Inflammatory macrophage (primary cell): ENCODE measurements at regions not wholly inside any gene's neighbourhood (a gene's known extent, or its start where the extent isn't known, plus 50 kb on each side); places are given as distances from the start of the nearest gene placed in this dataset.
A peak's percentile ranks its signal among the peaks of the same experiment; 100 is the strongest.
"Not testable (repeated sequence)": the region's sequence is repeated elsewhere in the genome, so short reads cannot be mapped to it uniquely, and the experiment has no call there.

Source experiments
- DNase-seq, 2 donors: peaks; one replicate each; pipeline ENCODE4 v3.0.0-alpha.2; 2020 to 2022

DNA sequence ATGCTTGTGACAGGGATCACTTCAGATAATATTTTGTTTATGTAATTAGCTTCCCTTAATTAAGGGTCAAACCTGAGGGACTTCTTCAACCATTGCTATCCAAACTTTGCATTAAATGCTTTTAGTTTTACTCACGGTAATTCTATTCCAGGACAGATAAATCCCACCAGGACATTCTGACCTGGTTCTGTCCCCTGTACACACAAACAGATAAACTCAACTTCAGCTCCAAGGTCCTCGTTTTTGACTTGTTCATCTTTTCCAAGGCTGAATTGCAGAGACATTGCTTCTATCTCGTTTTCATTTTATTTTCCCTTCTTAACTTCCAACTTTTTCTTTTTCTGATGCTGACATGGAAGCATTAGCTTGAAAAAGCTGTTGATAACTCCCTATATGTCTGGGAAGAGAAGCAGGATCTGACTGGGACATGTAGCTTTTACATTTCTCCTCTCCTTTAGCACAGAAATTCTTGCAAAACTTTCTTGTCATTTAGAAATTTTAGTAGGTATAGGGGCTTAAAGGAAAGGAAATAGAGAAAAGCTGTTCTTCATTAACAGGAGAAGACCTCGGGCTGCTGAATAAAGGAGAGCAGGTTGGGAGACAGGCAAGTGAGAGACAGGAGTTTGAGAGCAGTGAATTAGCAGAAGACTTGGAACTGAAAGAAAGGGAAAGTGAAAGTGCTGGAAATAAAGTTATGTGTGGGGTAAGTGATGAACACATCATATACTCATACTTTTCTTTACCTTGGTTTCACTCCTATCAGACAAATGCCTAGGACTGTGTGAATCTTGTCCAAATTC is 231.7 kb upstream of the B3GALT2 start:
- DNase-seq: peak; percentile 10 to 22

DNA sequence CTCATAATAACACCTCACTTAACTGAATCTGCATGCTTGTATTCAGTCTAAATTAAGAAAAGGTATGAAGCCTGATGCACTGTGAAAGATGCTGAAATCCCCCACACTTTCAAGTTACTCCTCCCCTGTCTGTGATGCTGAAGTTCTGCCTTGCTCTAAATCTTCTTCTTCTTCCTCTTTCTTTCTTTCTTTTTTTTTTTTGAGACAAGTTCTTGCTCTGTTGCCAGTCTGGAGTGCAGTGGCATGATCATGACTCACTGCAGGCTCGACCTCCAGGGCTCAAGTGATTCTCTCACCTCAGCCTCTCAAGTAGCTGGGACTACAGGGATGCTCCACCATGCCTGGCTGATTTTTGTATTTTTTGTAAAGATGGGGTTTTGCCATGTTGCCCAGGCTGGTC is 231.0 kb upstream of the B3GALT2 start:
- DNase-seq: peak; percentile 8 to 21

DNA sequence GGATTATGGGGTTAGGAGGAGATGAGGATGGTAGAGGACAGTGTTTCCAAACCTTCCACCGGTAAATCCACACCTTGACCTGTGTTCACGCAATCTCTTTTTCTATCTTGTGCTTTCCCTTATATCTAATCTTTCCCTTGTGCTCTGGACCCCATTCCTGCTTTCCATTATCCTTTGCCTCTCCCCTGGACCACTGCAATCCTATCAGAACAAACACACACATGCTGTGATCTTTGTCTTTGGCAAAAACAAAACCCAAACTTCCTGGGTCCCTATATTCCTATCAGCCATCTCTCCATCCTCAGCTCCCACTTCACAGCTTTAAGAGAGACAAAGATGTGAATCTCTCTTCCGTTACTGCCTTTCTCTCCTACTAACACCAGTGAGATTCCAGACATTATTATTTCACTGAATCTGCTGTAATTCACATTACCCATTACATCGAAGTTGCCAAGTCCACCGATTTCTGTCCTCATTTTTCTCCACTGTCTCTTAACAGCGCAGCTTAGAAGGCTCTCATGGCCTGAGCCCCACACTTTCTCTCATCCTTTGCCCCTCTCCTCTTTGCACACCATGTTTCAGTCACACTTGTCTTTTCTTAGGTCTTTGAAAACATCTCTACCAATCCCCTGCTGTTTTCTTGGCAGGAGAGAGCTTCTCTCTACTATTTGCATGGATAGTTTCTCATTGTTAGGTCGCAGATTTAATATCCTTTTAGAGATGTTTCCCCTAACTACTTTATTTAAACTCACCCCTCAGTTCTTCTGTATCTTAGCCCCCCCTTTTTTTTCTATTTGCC is 230.0 kb upstream of the B3GALT2 start:
- DNase-seq: no peak

DNA sequence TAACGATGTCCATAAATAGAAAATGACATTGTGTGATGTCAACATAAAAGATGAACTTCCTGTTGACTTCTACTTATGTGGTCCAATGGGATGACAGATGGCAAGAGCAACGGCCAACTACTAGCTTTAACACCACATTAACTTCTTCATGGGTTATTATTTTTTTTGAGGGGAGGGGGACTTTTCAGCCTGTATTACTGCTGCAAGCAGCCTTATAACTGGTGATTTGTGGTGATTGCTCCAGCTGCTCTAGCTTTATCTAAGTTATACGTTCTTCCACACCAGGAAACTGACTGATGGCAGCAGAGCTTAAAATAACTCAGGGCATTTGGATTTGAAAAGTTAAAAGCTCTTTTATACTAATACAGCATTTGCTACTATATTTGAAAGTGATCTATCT is 228.8 kb upstream of the B3GALT2 start:
- no peak for DNase-seq

DNA sequence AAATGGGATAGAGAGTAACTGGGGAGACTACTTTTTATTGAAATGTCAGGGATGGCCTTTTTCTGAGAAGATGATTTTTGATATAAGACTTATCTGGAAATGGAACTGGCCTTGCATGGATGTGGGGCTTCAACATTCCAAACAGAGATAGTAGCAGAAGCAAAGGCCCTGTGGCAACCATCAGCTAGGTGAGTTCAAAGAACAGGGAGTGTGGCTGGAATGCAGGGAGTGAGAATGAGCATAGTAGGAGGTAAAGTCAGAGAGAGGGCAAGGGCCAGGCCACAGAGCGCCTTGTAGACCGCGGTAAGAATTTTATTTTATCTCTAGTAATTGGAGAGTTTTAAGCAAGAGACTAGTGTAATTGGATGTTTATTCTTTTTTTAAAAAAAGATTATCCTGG is 227.0 kb upstream of the B3GALT2 start:
- DNase-seq: no peak

DNA sequence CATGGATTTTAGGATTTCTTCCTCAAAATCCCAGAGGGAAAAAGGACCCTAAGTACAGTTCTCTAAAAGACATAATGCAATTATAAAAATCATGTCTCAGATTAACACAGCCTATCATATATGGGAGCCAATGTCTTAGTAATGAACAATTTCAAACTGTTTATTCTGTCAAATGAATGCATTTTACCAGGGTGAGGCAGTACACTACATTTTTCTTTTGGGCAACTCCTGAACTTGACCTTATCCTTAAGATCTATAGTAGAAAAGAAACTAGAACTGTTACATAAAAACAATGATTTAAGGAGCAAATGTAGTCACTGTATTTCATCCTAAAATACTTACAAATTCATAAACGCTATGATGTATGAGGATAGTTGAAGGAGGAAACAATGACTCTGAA is 226.3 kb upstream of the B3GALT2 start:
- no peak for DNase-seq

DNA sequence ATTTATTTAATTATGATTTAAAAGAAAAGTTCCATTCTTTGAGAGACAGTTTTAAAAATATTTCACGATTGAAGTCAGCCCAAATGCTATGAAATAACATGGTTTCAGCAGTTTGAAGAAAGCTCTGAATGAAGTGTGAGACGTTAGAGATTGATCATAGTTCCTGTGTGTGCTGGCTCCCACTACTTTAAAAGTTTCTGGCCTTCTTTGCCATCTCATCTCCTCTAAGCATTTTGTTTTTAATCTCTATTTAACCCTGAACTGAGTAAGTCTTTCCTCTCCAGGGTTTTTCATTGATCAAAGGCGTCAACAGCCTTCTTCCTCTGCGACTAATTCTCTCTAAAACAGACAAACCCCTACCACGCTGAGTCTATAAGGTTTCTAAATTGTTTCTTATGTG is 225.3 kb upstream of the B3GALT2 start:
- no peak for DNase-seq

DNA sequence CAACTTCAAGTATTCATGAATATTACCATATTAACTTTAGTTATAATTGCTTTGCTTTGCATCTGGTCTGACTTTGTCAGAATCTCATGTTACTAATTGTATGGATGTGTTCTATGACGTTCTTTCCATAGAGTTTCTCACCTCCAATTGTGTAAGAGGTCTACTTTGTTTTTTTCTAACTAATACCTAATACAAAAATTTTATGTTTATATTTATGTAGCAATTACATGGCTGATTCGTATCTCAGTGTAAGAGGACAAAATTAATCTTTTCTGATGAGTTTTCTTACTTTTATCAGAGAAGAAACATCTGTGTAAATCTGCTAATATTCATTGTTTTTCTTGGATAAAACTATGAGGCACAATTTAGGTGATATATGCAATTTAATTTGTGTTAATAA is 224.8 kb upstream of the B3GALT2 start:
- DNase-seq: no peak

DNA sequence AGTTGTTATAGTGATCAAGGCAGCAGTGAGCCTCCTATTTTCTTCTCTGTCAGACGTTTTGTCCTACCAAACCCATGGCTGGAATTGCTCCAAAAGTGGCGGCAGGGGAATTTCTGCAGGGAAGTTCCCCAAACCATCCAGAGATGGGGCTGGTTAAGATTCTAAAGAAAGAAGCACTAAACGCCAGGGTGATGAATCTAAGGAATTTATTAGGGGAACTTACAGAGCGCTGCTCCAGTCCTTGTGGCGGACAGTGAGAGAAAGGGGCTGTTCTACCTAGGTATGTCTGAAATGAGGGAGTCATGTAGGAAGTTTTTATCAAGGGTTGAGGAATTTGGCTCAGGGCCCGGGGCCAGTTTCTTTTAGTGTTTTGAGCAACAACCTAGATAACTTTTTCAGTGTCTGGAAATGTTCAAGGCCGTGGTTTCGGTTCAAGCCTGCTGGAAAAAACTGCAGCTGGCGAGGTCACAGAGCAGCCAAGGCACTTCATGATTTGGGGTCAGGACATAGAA is 222.4 kb upstream of the B3GALT2 start:
- DNase-seq: no peak

DNA sequence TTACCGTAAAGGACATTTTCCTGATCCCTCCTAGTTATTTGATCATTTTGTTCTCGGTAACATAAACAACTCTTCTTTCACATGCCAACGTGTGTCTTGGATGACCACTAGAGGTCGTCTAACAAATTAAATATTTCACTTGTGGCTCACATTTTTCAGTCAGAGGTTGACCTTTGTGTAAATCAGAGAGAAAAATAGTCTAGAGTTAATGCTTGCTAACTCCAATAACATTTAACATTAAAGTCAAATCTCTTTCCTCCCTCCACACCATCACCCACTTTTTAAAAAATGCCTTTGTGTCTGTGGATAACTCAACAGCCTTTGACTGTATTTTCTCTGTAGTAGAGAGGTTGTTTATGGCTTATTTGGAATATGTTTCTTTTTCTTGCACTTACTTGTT is 220.5 kb upstream of the B3GALT2 start:
- peak; percentile 34 to 42 for DNase-seq

DNA sequence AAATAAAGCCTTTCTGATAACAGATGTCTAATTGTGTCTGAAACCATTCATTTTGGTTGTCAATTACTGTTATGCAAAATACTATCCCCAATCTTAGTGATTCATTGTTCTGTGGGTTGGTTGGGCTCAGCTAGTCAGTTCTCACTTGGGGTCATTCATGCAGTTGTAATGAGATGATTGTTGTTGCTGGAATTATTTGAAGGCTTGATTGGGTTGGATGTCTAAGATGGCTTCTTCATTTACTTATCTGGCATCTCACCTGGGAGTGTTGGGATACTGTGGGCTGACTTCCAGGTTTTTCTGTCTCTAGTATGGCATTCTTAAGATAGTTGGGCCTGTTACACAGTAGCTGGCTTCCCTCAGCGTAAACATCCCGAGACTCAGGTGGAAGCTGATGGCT is 217.8 kb upstream of the B3GALT2 start:
- no peak for DNase-seq

DNA sequence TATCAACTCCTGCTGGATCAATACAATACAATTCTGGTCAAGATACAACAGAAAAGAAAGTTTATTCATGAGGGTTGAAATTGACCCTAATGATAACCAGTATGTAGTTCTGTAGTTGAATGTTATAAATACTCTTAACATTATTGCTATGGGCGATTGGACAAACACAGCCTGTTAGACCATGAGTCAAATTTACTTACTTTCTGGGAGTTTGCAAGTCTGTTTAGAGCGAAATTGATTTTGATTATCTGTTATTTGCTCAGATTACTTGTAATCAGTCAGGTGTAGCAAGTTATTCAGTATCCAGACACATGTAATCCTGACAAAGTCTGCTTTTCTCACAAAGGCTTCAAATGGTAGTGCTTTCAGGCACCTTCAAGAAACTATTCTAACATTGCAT is 216.6 kb upstream of the B3GALT2 start:
- no peak for DNase-seq

DNA sequence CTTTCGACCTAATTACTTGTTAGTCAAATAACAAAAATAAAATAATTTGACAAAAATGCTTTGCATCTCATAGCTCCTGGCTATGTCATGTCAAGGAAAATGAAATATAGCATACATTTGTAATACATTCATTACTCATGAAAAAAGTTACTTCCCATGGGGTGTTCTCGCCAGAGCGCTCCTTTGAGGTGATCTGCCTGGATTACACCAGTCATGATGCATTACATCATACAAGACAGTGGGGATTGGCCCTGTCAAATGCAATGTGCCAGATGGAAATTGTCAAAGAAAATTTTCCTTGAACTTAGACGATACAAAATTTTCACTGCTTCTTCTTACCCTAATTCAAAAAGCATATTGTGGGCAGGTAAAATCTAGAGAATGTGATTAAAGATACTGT is 215.6 kb upstream of the B3GALT2 start:
- no peak for DNase-seq

DNA sequence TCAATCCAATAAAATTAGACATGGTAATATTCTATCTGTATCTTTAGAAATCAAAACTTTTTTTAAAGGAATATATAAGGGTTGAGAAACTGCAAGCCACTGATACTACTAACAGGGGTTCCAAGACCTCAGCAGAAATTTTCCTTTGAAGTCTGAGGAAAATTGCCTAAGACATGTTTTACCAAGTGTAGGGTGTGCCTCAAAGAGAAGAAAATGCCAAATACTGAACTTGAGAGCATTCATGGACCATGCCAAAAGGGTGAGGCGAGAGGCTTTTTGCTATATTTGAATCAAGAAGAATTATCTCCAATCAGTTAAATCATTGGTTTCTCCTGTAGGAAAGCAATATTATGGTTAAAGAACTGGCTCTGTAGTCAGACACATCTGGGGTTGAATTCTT is 207.9 kb upstream of the B3GALT2 start:
- DNase-seq: no peak

DNA sequence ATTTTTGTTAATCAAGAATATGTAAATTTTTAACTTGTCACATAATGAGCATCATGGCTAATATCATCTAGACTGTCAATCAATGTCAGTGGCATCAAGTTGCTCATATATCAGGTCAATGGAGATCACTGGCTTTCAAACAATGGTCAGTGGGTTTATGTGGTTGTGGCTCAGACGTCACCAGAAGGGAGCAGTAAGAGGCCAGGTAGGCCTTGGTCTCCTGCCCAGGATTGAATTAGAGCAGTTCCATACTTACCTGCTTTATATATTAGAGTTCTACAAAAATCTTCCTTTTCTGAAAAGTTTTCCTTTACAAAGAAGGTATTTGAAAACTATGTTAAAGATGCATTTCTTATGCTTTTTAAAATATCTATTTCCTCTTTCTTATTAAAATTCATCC is 206.3 kb upstream of the B3GALT2 start:
- DNase-seq: no peak

DNA sequence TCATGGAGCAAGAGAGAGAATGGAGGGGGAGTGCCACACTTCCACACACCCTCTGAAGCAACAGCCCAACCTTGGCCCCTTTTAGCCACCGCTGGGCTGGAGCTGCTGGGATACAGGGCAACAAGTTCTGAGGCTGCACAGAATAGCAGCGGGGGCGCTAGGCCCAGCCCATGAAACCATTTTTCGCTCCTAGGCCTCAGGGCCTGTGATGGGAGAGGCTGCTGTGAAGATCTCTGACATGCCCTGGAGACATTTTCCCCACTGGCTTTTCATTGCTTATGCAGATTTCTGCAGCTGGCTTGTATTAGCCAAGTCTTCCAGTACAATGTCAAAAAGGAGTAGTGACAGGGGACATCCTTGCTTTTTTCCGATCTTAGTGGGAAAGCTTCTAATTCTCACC is 202.3 kb upstream of the B3GALT2 start:
- DNase-seq: no peak

DNA sequence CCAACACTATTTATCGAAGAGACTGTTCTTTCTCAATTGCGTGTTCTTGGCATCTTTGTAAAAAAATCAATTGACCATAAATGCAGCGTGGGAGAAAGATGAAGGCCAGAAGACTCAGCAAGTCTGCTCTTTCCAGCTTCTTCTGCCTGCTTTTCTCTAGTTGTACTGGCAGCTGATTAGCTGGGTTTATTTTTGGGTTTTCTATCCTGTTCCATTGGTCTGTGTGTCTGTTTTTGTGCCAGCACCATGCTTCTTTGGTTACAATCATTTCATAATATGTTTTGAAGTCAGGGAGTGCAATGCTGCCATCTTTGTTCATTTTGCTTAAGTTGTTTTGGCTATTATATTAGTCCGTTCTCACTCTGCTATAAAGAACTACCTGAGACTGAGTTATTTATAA is 201.8 kb upstream of the B3GALT2 start:
- DNase-seq: no peak

DNA sequence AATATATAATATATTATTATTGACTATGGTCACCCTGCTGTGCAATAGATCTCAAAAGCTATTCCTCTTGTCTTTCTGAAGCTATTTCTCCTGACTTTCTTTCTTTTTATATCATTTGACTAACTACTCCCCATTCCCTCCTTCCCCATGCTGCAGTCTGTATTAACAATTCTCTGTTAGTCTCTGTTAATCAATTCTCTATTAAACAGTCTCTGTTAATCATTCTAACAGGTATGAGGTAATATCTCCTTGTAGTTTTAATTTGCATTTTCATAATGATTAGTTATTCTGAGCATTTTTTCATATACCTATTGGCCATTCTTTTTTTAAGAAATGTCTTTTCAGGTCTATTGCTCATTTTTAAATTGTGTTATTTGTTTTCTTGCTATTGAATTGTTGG is 201.0 kb upstream of the B3GALT2 start:
- DNase-seq: no peak

DNA sequence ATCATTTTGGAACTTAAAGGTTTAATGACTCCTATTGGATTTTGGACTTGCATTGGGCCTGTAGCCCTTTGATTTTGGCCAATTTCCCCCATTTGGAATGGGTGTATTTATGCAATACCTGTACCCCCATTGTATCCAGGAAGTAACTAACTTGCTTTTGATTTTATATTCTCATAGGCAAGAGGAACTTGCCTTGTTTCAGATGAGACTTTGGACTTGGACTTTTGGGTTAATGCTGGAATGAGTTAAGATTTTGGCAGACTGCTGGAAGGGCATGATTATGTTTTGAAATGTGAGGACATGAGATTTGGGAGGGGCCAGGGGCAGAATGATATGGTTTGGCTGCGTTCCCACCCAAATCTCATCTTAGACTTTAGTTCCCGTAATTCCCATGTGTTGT is 192.0 kb upstream of the B3GALT2 start:
- not testable (repeated sequence) for DNase-seq

DNA sequence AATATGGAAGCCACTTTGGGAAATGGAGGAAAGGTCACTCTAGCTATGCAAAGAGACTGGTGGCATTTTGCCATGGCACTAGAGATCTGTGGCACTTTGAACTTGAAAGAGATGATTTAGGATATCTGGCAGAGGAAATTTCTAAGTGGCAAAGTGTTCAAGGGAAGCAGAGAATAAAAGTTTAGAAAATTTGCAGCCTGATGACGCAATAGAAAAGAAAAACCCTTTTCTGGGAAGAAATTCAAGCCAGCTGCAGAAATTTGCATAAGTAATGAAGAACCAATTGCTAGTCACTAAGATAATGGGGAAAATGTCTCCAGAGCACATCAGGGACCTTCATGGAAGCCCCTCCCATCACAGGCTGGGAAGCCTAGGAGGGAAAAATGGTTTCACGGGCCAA is 191.1 kb upstream of the B3GALT2 start:
- no peak for DNase-seq

DNA sequence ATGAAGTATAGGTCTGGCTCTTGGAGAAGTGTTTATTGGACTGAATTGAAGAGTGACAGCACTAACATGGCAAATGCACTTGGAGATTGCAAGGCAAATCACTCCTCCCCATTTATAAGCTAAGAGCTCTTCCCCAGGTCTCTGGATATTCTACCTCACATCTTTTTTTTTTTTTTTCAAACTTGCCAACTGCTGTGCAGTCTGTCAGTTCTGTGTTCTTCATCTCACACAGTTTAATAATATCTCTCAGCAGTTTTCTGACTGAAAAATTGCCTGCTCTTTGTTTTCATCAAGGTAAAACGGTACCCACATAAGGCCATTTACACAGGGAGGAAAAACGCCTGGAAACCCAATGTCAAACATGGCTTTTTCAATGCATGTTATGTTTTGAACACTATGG is 186.1 kb upstream of the B3GALT2 start:
- no peak for DNase-seq

DNA sequence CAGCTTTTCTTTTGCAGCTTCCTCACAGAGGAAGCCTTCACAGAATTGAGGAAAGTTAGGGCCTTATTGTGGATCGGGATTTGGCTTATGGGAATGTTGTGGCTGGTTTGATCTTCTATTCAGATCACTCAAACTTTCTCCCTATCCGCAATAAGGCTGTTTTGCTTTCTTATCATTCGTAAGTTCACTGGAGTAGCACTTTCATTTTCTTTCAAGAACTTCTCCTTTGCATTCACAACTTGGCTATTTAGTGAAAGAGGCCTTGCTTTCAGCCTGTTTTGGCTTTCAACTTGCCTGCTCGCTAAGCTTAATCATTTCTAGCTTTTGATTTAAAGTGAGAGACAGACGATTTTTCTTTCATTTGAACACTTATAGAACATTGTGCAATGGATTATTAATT is 181.9 kb upstream of the B3GALT2 start:
- DNase-seq: peak; percentile 8 to 9

DNA sequence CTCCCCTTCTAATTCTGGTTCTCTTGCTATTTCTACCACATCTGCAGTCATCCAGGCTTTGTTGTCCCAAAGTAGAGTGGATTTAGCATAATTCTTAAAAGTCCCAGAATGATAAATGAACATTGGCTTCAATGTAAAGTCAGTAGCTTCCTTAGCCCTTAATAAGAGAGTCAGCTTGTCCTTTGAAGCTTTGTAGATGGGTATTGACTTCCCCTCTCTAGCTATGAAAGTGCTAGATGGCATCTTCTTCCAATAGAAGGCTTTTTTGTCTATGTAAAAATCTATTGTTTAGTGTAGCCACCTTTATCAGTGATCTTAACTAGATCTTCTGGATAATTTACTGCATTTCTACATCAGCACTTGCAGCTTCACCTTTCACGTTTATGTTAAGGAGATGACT is 181.4 kb upstream of the B3GALT2 start:
- DNase-seq: no peak
